Nephron (organoid): ENCODE measurements at regions not wholly inside any gene's neighbourhood (a gene's known extent, or its start where the extent isn't known, plus 50 kb on each side); places are given as distances from the start of the nearest gene placed in this dataset.
"Not testable (repeated sequence)": the region's sequence is repeated elsewhere in the genome, so short reads cannot be mapped to it uniquely, and the experiment has no call there.

Source experiments
- H3K27ac Mint-ChIP-seq, 3 experiments: 2 replicates each; pipeline ENCODE4 v1.8.0; 2020; ENCODE audit warnings: mixed read lengths in 3 of 3, mild to moderate bottlenecking in 2 of 3, moderate library complexity in 1 of 3
- H3K27me3 Mint-ChIP-seq: 2 replicates; pipeline ENCODE4 v1.8.0; 2021; ENCODE audit warnings: low read depth, mild to moderate bottlenecking, moderate library complexity, mixed read lengths
- H3K36me3 Mint-ChIP-seq: 2 replicates; pipeline ENCODE4 v1.8.0; 2020; ENCODE audit warnings: low read depth, mixed read lengths
- H3K4me1 Mint-ChIP-seq: 2 replicates; pipeline ENCODE4 v1.8.0; 2020; ENCODE audit warnings: mixed read lengths
- H3K4me3 Mint-ChIP-seq, 3 experiments: 2 replicates each; pipeline ENCODE4 v1.8.0; 2020; ENCODE audit warnings: mild to moderate bottlenecking in 3 of 3, mixed read lengths in 3 of 3, moderate library complexity in 2 of 3
- H3K9me3 Mint-ChIP-seq: 2 replicates; pipeline ENCODE4 v1.8.0; 2020; ENCODE audit warnings: mixed read lengths
- TF ChIP-seq, protein P1 (sequence below), 3 experiments: fragments of 200-600 bp; sonication (generic); IDR thresholded peaks; one replicate each; pipeline ENCODE4 v1.5.0; 2021; ENCODE audit warnings: antibody characterized with exemption in 3 of 3; ENCODE audit not compliant: unreplicated experiment in 3 of 3

DNA sequence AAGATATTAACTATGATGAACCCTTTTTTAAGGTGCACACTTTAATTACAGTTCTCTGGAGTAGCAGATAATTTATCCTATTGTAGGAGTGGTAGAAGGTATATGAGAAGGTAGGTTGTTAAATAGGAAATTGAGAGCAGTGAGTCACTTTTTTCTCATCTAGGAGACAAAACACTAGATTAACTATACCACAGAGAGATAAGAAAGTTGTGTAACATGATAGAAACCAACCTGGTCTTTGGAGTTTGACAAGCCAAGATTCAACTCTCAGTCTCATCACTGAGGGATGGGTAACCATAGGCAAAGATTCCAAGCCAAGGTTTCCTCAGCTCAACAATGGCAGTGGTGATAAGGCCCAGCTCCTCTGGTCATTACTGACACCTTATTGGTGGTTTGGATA is 104.0 kb downstream of the MAD2L1 start:
- H3K9me3 Mint-ChIP-seq: no peaks in the 10 kb centered on the region
- no peak overlapping the region for H3K27ac Mint-ChIP-seq
- H3K36me3 Mint-ChIP-seq: no peaks in the 10 kb centered on the region
- H3K27me3 Mint-ChIP-seq: no peaks in the 10 kb centered on the region
- TF ChIP-seq, protein P1, sequence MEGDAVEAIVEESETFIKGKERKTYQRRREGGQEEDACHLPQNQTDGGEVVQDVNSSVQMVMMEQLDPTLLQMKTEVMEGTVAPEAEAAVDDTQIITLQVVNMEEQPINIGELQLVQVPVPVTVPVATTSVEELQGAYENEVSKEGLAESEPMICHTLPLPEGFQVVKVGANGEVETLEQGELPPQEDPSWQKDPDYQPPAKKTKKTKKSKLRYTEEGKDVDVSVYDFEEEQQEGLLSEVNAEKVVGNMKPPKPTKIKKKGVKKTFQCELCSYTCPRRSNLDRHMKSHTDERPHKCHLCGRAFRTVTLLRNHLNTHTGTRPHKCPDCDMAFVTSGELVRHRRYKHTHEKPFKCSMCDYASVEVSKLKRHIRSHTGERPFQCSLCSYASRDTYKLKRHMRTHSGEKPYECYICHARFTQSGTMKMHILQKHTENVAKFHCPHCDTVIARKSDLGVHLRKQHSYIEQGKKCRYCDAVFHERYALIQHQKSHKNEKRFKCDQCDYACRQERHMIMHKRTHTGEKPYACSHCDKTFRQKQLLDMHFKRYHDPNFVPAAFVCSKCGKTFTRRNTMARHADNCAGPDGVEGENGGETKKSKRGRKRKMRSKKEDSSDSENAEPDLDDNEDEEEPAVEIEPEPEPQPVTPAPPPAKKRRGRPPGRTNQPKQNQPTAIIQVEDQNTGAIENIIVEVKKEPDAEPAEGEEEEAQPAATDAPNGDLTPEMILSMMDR (IDR thresholded peaks at IDR 0.05; ENCODE audit: unreplicated experiment in 3 of 3): no peak
- H3K4me1 Mint-ChIP-seq: no peaks in the 10 kb centered on the region
- no peak overlapping the region for H3K4me3 Mint-ChIP-seq

DNA sequence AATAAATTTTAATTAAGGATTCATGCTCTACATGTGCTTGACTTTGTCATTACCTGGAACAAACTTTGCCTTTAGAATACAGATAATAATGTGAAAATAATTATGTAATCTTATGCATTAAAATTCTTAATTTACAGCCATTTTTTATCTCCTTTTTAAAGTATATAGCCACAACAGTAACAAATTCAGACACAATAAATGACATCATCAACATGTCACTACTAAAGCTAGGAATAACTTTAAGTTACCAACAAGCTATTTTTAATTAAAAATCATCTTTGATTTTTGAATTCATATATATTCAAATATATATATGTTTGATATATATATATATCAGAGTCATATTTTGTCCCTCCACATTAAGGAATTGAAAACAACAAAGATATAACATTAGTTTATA is 107.7 kb downstream of the MAD2L1 start:
- Mint-ChIP-seq H3K27ac (no peak overlapping the region), H3K4me1 (no peaks in the 10 kb centered on the region), H3K36me3 (peaks cover 6% of the 10 kb centered on the region), H3K9me3 (peaks cover 9% of the 10 kb centered on the region), H3K4me3 (no peak overlapping the region), H3K27me3 (no peaks in the 10 kb centered on the region)
- TF ChIP-seq, protein P1 (IDR thresholded peaks at IDR 0.05; ENCODE audit: unreplicated experiment in 3 of 3): no peak

DNA sequence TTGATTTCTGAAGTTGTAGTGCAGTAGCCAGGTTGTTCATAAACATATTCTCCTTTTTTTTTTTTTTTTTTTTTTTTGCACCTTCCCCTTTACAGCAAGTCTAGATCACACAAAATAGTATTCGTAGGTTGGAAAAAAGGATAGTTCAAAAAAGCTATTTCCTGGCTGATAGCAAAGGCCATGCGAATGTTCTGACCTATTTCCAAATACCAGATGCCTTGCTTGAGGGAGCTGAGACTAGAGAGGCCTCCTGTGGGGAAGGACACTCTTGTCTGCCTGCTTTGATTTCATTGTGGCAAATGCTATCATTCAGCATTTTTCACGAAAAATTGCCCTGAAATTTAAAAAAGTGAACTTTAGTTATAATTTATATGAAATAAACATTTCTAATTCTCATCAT is 111.4 kb downstream of the MAD2L1 start:
- Mint-ChIP-seq H3K9me3 (peaks cover 9% of the 10 kb centered on the region), H3K27me3 (no peaks in the 10 kb centered on the region), H3K4me1 (no peaks in the 10 kb centered on the region), H3K36me3 (peaks cover 6% of the 10 kb centered on the region), H3K4me3 (no peak overlapping the region), H3K27ac (no peak overlapping the region)
- TF ChIP-seq, protein P1 (IDR thresholded peaks at IDR 0.05; ENCODE audit: unreplicated experiment in 3 of 3): no peak

DNA sequence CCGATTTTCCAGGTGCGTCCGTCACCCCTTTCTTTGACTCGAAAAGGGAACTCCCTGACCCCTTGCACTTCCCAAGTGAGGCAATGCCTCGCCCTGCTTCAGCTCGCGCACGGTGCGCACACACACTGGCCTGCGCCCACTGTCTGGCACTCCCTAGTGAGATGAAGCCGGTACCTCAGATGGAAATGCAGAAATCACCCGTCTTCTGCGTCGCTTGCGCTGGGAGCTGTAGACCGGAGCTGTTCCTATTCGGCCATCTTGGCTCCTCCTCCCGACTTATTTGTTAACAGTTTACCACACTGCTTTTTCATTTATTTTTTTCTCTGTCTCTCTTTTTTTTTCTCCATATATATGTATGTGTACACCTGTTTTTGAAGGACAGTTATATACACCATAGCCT is 112.2 kb downstream of the MAD2L1 start:
- H3K27me3 Mint-ChIP-seq, H3K36me3 Mint-ChIP-seq, H3K9me3 Mint-ChIP-seq, H3K4me3 Mint-ChIP-seq, H3K27ac Mint-ChIP-seq, H3K4me1 Mint-ChIP-seq: not testable (repeated sequence)

DNA sequence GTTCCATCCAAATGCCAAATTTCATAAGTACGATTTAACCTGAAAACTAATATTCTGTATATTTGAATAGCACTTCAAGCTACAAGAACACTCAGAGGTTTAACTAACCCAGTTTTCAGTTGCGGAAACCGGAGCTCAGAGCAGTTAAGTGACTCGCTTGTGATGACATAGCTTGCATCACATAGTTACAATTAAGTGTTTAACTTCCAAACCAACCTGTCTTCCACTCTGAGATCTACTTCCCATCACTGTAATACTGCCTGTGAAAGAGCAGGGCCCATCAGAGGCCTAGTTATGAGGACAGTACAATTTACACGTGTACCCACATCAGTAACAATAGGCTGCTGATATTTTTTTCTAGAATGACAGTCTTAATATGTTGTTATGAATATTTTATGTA is 120.3 kb downstream of the MAD2L1 start:
- Mint-ChIP-seq H3K9me3 (peaks cover 4% of the 10 kb centered on the region), H3K4me3 (no peak overlapping the region), H3K27me3 (no peaks in the 10 kb centered on the region), H3K4me1 (no peaks in the 10 kb centered on the region), H3K27ac (no peak overlapping the region), H3K36me3 (no peaks in the 10 kb centered on the region)
- TF ChIP-seq, protein P1 (IDR thresholded peaks at IDR 0.05; ENCODE audit: unreplicated experiment in 3 of 3): no peak

DNA sequence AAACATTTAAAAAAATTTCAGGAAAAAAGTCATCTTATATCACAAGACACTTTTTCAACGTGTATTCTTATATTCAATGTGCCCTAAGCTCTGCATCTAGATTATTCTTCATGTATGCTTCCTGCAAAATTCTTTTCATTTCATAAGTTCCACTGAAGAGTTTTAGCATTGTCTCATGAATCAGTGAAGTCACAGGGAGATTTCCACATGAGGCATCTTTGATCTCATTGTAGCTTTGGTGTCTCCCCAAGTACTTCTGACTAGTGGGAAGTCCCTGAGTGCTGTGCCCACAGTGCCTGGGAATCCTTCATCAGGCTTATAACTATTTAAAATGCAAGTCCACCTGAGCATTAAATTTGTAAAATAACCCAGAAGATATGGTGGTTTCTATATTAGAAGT is 123.8 kb downstream of the MAD2L1 start:
- Mint-ChIP-seq H3K27me3 (no peaks in the 10 kb centered on the region), H3K27ac (no peak overlapping the region), H3K4me1 (no peaks in the 10 kb centered on the region), H3K9me3 (peaks cover 2% of the 10 kb centered on the region), H3K4me3 (no peak overlapping the region), H3K36me3 (no peaks in the 10 kb centered on the region)
- TF ChIP-seq, protein P1 (IDR thresholded peaks at IDR 0.05; ENCODE audit: unreplicated experiment in 3 of 3): no peak
